Hepatocyte (in vitro differentiated cells): ENCODE measurements at regions not wholly inside any gene's neighbourhood (a gene's known extent, or its start where the extent isn't known, plus 50 kb on each side); places are given as distances from the start of the nearest gene placed in this dataset.

Source experiments
- EZH2 ChIP-seq: fragments of 200-600 bp; sonication (generic); IDR thresholded peaks from 2 replicates; pipeline ENCODE4 v1.6.1; 2016; ENCODE audit warnings: antibody characterized with exemption, mild to moderate bottlenecking, borderline replicate concordance
- TF ChIP-seq, protein P1 (sequence below): fragments of 200-600 bp; sonication (generic); IDR thresholded peaks from 2 replicates; pipeline ENCODE4 v1.5.1; 2016; ENCODE audit warnings: antibody characterized with exemption, mild to moderate bottlenecking; ENCODE audit not compliant: poor library complexity

DNA sequence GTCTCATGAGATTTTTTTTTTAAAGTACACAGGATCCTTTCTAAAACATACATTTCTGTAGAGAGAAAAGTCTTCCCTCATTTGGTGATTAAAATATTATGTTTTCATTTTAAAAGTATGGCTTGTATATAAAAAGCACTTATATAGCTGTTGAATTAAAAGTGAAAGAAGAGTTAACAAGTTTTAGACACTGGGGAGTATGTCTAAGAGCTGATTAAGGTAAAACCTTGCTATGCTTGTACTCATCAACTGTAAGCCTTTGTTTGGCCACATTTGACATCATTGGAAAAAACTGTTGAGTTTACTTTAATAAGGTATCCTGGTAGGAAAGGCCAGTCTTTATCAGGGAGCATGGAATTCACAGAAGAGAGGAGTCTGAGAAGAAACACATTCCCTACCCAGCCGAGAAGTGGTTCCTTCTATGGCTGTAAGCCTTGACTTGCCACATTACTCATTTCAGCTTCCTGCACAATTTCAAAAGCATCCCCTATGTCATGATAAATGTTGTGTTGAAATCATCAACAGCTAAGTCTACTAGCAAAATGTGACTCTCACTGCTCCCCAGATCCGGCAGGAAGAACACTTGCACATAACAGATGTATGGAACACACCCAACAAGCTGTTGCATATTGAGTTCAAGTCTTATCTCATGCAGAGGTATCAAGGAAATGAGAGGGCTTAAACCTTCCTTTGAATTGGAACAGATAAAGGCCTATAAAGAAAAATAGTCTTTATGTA is 171.8 kb upstream of the CDK1 start:
- TF ChIP-seq, protein P1, sequence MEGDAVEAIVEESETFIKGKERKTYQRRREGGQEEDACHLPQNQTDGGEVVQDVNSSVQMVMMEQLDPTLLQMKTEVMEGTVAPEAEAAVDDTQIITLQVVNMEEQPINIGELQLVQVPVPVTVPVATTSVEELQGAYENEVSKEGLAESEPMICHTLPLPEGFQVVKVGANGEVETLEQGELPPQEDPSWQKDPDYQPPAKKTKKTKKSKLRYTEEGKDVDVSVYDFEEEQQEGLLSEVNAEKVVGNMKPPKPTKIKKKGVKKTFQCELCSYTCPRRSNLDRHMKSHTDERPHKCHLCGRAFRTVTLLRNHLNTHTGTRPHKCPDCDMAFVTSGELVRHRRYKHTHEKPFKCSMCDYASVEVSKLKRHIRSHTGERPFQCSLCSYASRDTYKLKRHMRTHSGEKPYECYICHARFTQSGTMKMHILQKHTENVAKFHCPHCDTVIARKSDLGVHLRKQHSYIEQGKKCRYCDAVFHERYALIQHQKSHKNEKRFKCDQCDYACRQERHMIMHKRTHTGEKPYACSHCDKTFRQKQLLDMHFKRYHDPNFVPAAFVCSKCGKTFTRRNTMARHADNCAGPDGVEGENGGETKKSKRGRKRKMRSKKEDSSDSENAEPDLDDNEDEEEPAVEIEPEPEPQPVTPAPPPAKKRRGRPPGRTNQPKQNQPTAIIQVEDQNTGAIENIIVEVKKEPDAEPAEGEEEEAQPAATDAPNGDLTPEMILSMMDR, result no peak
- no peak for TF ChIP-seq EZH2
